ENCODE measurements at regions not wholly inside any gene's neighbourhood (a gene's known extent, or its start where the extent isn't known, plus 50 kb on each side); places are given as distances from the start of the nearest gene placed in this dataset.

DNA sequence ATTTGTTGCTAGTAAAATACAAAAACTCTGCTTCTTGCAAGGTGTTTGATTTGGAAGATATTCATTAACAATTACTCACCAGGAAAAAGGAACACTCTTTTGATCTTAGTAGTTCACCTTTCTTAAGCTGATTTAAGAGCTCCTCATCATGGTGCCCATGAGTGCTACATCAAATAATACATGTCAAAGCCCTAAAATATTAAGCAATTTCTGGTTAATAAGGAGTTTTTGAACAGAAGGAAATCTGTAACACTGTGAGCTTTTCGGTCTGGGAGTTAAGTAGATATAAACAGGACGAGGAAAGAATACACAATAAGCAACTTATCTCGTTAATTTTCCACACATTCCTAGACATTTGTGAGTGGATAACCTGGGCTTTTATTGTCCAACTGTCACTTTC is 83.9 kb upstream of the DCBLD2 start:
- no peak for TF ChIP-seq POLR2AphosphoS5 (IDR thresholded peaks at IDR 0.05)
- no peak for TF ChIP-seq POLR2A (IDR thresholded peaks at IDR 0.05)
- TF ChIP-seq, protein P1, sequence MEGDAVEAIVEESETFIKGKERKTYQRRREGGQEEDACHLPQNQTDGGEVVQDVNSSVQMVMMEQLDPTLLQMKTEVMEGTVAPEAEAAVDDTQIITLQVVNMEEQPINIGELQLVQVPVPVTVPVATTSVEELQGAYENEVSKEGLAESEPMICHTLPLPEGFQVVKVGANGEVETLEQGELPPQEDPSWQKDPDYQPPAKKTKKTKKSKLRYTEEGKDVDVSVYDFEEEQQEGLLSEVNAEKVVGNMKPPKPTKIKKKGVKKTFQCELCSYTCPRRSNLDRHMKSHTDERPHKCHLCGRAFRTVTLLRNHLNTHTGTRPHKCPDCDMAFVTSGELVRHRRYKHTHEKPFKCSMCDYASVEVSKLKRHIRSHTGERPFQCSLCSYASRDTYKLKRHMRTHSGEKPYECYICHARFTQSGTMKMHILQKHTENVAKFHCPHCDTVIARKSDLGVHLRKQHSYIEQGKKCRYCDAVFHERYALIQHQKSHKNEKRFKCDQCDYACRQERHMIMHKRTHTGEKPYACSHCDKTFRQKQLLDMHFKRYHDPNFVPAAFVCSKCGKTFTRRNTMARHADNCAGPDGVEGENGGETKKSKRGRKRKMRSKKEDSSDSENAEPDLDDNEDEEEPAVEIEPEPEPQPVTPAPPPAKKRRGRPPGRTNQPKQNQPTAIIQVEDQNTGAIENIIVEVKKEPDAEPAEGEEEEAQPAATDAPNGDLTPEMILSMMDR (IDR thresholded peaks at IDR 0.05) = no peak
- no peak for TF ChIP-seq EP300 (IDR thresholded peaks at IDR 0.05)

Measured in sigmoid colon (tissue), 4 donors.